HG03045 (cell line): ENCODE measurements at regions not wholly inside any gene's neighbourhood (a gene's known extent, or its start where the extent isn't known, plus 50 kb on each side); places are given as distances from the start of the nearest gene placed in this dataset.
"Not testable (repeated sequence)": the region's sequence is repeated elsewhere in the genome, so short reads cannot be mapped to it uniquely, and the experiment has no call there.

Experiments used
- ATAC-seq: cut with Tn5 transposase; IDR thresholded peaks from one replicate; pipeline ENCODE4 v1.9.1; 2021; ENCODE audit warnings: mild to moderate bottlenecking, moderate library complexity; ENCODE audit not compliant: unreplicated experiment

DNA sequence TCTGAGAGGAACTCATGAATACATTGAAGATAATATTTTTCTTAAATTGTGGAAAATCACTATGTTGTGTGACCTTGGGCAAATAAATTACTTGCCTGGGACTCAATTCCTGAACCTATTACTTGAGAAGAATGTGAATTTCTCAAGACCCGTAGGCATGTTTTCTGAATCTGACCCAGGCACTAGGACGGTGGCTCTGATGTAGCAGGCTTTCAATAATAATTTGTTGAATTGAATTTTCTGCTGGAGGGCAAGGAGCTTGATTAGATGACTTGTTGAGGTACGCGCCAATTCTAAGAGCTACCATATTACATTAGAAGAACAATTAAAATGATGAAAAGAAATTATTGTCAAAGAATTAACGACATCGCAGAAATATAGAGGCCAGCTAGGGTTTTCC is 150.2 kb upstream of the LRRC3B start:
- no peak for ATAC-seq

DNA sequence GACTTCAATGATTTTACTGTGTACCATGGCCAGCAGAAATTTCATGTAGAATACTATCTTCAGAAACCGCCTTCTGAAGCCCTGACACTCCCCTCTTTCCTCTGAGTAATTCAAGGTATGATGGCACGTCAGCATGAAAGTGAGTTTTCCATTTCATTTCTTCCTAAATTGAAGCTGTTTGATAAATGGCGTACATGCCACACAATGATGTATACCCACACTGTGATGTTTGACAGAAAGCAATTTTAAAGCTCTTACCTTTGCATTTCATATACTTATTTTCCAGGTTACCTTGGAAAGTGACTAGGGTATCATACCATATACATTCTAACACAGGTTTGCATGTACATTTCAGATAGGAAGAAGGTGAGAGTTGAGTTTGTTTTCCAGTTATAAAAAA is 147.9 kb upstream of the LRRC3B start:
- ATAC-seq, result no peak

DNA sequence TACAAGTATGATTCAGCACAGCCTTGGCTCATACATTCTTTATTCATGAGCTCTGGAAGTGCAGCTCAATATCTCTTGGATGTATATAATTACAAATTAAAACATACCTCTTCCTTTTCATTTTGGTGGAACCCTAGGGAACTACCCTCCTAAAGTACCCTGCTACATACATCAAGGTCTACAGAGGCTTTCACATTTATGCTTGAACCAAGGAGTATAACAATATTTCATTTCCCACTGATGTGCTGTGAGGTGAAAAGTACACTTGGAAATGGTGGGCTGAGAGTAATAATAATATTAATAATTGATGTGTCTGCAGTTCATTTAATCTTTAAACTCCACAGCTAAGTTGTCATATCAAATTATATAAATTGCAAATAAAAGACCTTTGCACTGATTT is 142.2 kb upstream of the LRRC3B start:
- ATAC-seq, result no peak

DNA sequence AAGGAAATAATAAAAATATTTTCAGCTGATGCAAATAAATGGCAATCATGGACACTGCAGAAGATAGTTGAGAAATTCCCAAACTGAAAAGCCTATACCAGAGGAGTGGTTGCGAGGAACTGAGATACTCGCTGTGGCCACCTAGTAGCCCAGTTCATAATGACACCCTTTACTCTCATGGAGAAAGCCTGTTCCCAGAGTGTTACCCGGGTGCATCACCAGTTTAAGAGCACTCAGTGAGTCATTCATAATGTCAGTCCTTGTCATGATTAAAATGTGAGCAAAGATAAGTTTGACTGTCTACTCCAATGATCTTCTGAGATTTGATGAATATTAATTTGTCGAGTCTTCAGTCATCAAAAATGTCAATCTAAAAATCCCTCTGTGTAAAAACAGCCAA is 138.4 kb upstream of the LRRC3B start:
- no peak for ATAC-seq

DNA sequence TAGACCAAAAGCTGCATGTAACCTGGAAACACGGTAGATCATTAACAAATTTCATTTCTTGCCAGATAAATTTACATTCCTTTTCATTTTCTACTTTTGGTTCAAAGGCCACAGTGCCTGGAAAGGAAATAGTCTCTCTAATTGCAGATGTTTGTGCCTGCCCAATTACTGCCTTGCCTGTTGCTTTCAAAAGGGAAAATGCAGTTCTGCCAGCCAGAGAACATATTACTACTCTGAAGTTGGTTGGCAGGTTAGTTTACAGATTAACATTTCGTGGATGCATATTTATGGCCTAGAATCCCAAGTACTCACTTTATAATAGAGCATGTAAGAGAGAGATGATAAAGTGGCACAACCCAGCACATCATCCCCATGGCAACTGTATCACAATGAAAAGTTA is 124.3 kb upstream of the LRRC3B start:
- ATAC-seq, result no peak

DNA sequence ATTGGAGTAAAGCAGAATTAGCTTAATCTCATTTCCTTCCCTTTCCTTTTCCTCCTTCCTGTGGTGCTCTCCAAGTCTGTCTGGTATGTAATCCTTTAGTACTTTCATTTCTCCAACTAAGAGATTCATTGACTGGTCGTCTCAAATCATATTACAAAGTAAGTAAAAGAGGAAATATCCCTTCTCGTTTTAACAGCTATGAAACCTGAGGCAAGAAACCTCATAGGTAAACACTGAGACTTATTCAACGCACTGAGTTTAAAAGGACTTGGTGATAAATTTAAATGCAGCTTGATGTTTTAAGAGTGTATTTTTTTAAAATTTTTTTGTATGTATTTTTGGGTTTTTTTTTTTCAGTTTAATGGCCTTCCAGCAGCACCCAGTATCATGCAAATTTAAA is 117.2 kb upstream of the LRRC3B start:
- ATAC-seq, result no peak

DNA sequence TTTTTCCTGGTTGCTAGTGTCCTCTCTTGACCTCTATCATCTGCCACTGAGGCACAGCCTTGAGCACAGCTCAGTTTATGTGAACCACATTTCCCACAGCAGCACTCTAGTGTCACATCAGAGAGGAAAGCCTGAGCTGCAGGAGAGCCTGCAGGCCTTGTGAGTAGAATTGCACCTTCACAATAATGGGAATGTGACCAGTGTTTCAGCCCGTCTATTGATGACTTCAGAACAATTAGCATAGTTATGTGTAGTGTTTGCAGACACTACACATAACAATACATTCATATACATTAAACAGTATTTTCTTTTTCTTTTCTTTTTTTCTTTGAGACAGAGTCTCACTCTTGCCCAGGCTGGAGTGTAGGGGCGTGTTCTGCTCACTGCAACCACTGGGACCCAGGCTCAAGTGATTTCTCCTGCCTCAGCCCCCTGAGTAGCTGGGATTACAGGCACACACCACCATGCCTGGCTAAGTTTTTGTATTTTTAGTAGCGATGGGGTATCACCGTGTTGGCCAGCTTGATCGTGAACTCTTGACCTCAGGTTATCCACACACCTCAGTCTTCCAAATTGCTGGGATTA is 108.0 kb upstream of the LRRC3B start:
- not testable (repeated sequence) for ATAC-seq

DNA sequence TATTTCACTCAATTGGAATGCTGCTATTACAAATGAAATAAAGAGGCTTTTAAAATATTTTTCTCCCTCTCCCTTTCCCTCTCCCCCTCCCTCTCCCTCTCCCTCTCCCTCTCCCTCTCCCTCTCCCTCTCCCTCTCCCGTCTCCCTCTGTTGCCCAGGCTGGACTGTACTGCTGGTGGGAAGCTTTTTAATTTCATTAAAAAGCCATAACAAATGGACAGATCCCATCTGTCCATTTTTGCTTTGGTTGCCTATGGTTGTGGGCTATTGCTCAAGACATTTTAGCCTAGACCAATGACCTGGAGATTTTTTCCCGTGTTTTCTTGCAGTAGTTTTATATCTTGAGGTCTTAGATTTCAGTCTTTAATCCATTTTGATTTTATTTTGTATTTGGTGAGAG is 107.2 kb upstream of the LRRC3B start:
- no peak for ATAC-seq

DNA sequence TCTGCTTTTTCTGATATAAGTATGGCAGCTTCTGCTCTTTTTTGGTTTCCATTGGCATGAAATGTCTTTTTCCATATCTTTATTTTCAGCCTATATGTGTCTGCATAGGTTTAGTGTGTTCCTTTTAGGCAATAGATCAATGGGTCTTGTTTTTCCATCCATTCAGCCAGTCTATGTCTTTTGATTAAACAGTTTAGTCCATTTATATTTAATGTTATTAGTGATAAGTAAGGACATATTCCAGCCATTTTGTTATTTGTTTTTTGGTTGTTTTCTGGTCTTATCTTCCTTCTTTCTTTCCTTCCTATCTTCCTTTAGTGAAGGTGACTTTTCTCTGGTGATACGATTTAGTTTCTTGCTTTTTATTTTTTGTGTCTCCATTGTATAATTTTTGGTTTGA is 101.3 kb upstream of the LRRC3B start:
- ATAC-seq, result no peak

DNA sequence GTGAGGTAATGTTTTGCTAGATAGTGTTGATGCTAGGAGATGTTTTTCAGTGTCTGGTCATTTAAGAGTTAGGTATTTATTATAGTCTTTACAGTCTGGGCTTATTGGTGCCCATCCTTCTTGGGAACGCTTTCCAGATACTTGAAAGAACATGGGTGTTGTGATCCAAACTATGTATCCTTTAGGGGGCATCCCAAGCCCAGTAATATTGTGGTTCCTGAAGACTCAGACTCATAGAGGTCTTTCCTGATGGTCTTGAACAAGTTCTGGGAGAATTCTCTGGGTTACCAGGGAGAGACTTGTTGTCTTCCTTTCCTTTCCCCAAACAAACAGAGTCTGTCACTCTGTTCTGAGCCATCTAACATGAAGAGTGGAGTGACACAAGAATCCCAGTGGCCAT is 99.7 kb upstream of the LRRC3B start:
- no peak for ATAC-seq

DNA sequence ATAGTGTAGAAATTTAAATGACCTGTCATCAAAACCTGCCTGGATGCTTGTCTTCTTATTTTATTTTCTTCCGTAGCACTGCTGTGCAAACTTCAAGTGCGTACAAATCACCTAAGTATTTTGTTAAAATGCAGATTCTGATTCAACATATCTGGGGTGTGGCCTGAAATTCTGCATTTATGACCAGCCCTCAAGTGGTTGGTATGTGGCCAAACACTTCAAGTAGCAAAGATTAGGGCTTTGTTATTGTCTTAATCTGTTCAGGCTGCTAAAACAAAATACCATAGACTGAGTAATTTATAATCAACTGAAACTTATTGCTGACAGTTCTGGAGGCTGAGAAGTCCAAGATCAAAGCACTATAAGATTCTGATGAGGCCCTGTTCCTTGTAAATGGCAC is 97.6 kb upstream of the LRRC3B start:
- ATAC-seq, result no peak

DNA sequence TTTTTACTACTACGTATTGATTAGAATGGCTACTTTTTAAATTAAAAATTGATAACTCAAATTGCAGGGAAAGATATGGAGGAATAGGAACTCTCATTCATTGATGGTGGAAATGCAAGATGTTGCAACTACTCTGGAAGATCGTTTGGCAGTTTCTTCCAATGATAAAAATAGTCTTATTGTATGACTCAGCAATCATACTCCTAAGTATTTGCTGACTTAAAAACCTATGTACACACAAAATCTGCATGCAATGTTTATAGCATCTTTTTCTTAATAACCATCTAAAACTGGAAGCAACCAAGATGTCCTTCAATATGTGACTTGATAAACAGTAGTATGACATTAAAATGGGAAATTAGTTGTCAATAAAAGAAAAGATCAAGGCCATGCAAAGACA is 87.4 kb upstream of the LRRC3B start:
- no peak for ATAC-seq

DNA sequence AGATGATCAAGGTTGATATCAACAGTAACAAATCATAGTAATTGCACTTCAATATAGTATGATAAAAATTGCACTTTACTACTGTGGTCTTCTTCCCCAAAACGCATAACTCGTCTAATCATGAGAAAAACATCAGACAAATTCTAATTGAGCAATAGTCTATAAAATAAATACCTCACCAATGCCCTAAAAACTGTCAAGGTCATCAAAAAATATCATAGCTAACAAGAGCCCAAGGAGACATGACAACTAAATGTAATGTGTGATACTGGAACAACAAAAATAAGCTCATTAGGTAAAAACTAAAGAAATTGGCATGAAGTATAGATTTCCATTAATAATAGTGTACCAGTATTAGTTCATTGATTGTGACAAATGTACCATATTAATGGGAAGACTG is 85.6 kb upstream of the LRRC3B start:
- ATAC-seq, result no peak

DNA sequence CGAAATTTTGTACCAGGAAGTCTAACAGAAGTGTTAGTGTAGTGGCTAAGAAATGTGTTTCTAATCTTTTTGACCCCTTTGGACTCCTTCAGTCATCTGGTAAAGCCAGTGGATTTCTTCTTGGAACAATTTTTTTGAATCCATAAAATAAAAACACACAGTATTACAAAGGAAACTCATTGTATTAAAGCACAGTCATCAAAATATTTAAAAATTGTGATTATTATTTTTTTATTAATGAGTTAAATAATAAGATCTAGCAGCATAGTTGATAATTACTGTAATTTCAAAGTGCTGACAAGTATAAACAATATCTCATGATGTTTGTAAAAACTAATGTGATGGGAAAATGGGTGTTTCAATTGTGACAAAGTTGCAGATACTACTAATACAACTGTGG is 72.2 kb upstream of the LRRC3B start:
- ATAC-seq, result no peak

DNA sequence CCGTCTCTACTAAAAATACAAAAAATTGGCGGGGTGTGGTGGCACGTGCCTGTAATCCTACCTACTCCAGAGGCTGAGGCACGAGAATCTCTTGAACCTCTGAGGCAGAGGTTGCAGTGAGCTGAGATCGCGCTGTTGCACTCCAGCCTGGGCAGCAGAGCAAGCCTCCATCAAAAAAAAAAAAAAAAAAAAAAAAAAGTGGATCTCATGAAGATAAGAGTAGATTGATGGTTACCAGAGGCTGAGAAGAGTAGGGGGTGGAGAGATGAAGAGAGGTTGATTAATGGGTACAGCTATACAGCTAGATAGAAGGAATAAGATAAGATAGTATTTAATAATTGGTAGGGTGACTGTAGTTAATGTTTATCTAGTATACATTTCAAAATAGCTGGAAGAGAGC is 65.9 kb upstream of the LRRC3B start:
- ATAC-seq, result no peak

DNA sequence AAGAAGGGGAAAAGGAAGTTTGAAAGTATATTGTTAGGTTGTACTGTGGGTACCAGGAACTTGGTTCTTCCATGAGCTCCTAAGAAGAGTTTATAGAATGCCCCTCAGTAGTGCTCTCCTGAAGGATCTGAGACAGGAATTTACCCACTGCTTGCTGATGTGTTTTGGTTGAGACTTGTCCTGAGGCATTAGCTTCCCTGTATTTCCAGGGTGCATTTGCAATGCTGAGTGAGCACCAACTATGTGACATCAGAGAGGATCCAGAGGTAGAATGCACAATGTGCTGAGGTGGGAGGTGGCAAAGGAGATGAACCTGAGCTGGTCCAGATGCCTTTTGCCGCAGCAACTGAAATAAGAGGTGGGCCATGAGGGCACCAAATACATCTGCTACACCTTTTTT is 64.3 kb upstream of the LRRC3B start:
- ATAC-seq, result no peak

DNA sequence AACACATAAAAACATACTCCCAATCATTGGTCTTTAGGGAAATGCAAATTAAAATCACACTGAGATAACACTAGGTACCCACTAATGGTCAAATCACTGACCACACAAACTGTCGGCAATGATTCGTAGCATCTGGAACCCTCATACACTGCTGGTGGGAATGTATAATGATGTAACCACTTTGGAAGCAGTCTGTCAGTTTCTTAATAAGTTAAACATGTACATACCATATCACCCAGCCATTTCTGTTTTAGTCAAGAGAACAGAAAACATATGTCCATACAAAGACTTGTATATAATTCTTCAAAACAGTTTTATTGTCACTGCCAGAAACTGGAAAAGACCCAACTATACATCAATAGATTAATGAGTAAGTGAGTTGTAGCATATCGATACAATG is 63.3 kb upstream of the LRRC3B start:
- ATAC-seq, result no peak

DNA sequence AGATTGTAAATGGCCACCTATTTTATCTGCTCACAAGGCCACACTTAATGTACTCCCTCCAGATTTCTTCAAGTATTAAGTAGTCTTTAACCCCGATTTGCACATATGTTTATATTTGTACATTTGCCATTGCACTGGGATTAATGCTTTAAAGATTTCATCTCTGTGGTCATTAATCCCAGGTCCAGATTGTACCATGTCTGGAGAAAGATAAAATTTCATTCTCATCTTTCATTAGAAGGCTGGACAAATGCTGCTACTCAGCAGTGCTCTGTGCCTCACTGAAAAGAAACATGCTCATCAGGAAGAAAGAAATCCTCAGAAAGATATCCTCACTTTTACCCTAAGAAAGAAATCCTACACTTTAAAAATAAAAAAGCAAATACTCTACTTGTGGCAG is 62.5 kb upstream of the LRRC3B start:
- ATAC-seq, result no peak

DNA sequence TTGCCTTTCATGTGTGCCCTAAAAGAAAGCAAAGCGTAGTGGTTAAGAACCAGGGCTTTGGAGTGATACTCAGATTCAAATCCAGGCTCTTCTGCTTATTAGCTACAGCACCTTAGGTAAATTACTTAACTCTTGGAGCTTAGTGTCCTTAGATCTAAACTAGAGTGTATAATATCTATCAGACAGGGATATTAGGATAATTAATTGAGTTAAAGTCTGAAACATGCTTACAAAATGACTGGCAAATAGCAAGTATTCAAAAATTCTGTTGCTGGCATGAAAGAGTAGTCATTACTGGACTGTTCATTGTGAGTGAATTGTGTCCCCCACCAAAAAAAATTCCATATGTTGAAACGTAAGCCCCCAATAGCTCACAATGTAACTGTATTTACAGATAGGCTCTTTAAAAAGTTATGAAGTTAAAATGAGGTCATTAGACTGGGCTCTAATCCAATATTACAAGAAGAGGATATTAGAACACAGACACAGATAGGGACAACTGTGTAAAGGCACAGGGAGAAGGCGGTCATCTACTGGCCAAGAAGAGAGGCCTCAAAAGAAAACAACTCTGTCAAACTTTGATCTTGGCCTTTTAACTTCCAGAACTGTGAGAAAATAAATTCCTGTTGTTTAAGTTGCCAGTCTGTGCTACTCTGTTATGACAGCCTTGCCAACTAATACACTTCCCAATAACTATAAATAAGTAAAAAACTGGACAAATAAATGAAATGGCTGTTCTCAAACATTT is 60.4 kb upstream of the LRRC3B start:
- no peak for ATAC-seq
